CD4-positive, alpha-beta T cell (primary cell): ENCODE measurements at regions not wholly inside any gene's neighbourhood (a gene's known extent, or its start where the extent isn't known, plus 50 kb on each side); places are given as distances from the start of the nearest gene placed in this dataset.

ENCODE experiments used
- ATAC-seq: fragments of 200-7000 bp; cut with Tn5 transposase; one replicate; pipeline ENCODE4 v1.10.0; 2022; ENCODE audit warnings: mild to moderate bottlenecking; ENCODE audit not compliant: poor library complexity
- CTCF ChIA-PET: fragments of 350-600 bp; sonication (Branson Sonifier 250); formaldehyde crosslinking; loops from one replicate; lab custom pipeline; 2021; ENCODE audit warnings: antibody characterized with exemption, inconsistent platforms; lab: Charles Lee
- POLR2A ChIA-PET: fragments of 350-600 bp; sonication (Branson Sonifier 250); formaldehyde crosslinking; loops from one replicate; lab custom pipeline; 2021; ENCODE audit warnings: antibody characterized with exemption, inconsistent platforms; lab: Charles Lee
- DNase-seq, 14 experiments: peaks; one replicate each; pipeline ENCODE4 v3.0.0-alpha.2; 2013 to 2020; ENCODE audit warnings: mixed read lengths in 2 of 14
- H3K27ac ChIP-seq, 2 donors: one replicate each; pipeline versions ENCODE4 v1.5.1 to v1.7.0; 2013; ENCODE audit warnings: low read length in 2 of 2, low read depth in 1 of 2, mild to moderate bottlenecking in 1 of 2
- H3K27me3 ChIP-seq, 2 experiments: 1 replicate in 1 of 2; 2 replicates in 1 of 2; pipeline versions ENCODE4 v1.6.1 to v1.7.0; 2013; ENCODE audit warnings: low read length in 2 of 2, control low read depth in 1 of 2, mild to moderate bottlenecking in 1 of 2, moderate library complexity in 1 of 2; ENCODE audit not compliant: insufficient read depth in 2 of 2, control insufficient read depth in 1 of 2
- H3K36me3 ChIP-seq: one replicate; pipeline ENCODE4 v1.6.1; 2013; ENCODE audit warnings: low read length, control low read depth; ENCODE audit not compliant: insufficient read depth
- H3K4me1 ChIP-seq: one replicate; pipeline ENCODE4 v1.6.1; 2013; ENCODE audit warnings: low read length, control low read depth; ENCODE audit not compliant: insufficient read depth
- H3K4me3 ChIP-seq: one replicate; pipeline ENCODE4 v1.5.1; 2013; ENCODE audit warnings: mild to moderate bottlenecking, low read length, moderate library complexity
- H3K9me3 ChIP-seq, 2 experiments: 1 replicate in 1 of 2; 2 replicates in 1 of 2; pipeline versions ENCODE4 v1.6.1 to v1.7.0; 2013; ENCODE audit warnings: low read length in 2 of 2, mild to moderate bottlenecking in 2 of 2, control low read depth in 1 of 2, moderate library complexity in 1 of 2; ENCODE audit not compliant: control insufficient read depth in 1 of 2, insufficient read depth in 1 of 2
- H3K27ac Mint-ChIP-seq: one replicate; pipeline ENCODE4 v1.8.0; 2020; ENCODE audit warnings: mixed read lengths
- H3K27me3 Mint-ChIP-seq: one replicate; pipeline ENCODE4 v1.8.0; 2021; ENCODE audit warnings: mixed read lengths
- H3K36me3 Mint-ChIP-seq: one replicate; pipeline ENCODE4 v1.8.0; 2021; ENCODE audit warnings: low read depth, mixed read lengths
- H3K4me1 Mint-ChIP-seq: one replicate; pipeline ENCODE4 v1.8.0; 2021; ENCODE audit warnings: low read depth, mixed read lengths
- H3K4me3 Mint-ChIP-seq: one replicate; pipeline ENCODE4 v1.8.0; 2020; ENCODE audit warnings: mild to moderate bottlenecking, mixed read lengths
- H3K9me3 Mint-ChIP-seq: one replicate; pipeline ENCODE4 v1.8.0; 2020; ENCODE audit warnings: mixed read lengths
- intact Hi-C, 2 experiments: fragments of 100-400 bp; cut with DNase I in 1 of 2; cut with micrococcal nuclease in 1 of 2; formaldehyde crosslinking; loops; one replicate each; pipeline versions ENCODE4 v1.15.1 to v1.9.0; 2023 to 2025; cut with DNase I, micrococcal nuclease
- TF ChIP-seq, protein P1 (sequence below): fragments of 200-600 bp; IDR thresholded peaks from one replicate; pipeline ENCODE4 v1.8.0; 2022; ENCODE audit warnings: antibody characterized with exemption, mild to moderate bottlenecking

DNA sequence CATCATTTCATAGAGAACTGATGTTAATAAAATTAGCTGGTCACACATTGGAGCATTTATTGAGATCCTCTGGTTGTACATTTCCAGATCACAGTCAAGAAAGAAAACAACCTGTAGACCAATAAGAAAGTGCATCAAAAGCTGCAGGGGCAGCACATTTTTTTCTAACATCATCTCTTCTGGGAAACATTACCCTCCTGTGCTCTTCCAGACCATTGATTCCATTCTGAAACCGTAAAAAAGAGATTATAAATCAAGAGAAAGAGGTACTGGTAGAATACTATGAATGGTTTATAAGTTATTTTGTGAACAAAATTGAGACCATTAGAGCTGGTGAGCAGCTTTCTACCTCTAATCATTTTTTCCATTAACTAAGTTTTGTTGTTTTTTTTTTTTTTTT lies 1548.2 kb upstream of the CELF4 start:
- Histone ChIP-seq H3K36me3 (no peaks in the 10 kb centered on the region), H3K27ac (no peak overlapping the region), H3K4me1 (no peaks in the 10 kb centered on the region), H3K9me3 (no peaks in the 10 kb centered on the region), H3K4me3 (no peak overlapping the region), H3K27me3 (no peaks in the 10 kb centered on the region)
- no peak for DNase-seq
- Mint-ChIP-seq H3K4me3 (no peak overlapping the region), H3K9me3 (no peaks in the 10 kb centered on the region), H3K4me1 (no peaks in the 10 kb centered on the region), H3K27me3 (no peaks in the 10 kb centered on the region), H3K36me3 (no peaks in the 10 kb centered on the region), H3K27ac (no peak overlapping the region)
- POLR2A ChIA-PET = no interaction called here
- intact Hi-C loops = no loop called here
- CTCF ChIA-PET = no interaction called here
- ATAC-seq = no peak
- TF ChIP-seq, protein P1, sequence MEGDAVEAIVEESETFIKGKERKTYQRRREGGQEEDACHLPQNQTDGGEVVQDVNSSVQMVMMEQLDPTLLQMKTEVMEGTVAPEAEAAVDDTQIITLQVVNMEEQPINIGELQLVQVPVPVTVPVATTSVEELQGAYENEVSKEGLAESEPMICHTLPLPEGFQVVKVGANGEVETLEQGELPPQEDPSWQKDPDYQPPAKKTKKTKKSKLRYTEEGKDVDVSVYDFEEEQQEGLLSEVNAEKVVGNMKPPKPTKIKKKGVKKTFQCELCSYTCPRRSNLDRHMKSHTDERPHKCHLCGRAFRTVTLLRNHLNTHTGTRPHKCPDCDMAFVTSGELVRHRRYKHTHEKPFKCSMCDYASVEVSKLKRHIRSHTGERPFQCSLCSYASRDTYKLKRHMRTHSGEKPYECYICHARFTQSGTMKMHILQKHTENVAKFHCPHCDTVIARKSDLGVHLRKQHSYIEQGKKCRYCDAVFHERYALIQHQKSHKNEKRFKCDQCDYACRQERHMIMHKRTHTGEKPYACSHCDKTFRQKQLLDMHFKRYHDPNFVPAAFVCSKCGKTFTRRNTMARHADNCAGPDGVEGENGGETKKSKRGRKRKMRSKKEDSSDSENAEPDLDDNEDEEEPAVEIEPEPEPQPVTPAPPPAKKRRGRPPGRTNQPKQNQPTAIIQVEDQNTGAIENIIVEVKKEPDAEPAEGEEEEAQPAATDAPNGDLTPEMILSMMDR = no peak

DNA sequence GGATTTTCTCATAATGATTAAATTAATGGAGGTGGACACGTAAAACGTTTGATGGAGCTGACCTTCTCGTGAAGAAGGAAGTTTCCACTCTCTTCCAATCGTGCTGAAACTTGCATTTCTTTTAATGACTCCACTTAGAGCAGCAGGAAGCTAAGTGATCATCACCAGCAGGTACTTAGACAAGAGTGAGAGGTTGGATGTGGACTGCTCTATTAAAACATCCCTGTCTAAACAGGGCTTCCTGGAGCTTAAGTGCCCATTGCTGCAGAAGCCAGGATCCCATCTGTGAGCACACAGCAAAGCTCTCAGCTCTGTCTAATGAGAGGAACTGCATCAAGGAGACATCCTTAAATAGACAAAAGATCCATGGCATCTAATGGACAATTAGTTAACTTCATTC lies 1539.5 kb upstream of the CELF4 start:
- DNase-seq = no peak
- ChIA-PET POLR2A (no interaction called here), CTCF (no interaction called here)
- Mint-ChIP-seq H3K4me3 (no peak overlapping the region), H3K27ac (no peak overlapping the region), H3K36me3 (no peaks in the 10 kb centered on the region), H3K4me1 (no peaks in the 10 kb centered on the region), H3K9me3 (no peaks in the 10 kb centered on the region), H3K27me3 (no peaks in the 10 kb centered on the region)
- TF ChIP-seq, protein P1 = no peak
- H3K27me3 ChIP-seq = no peaks in the 10 kb centered on the region
- H3K36me3 ChIP-seq = no peaks in the 10 kb centered on the region
- no peak overlapping the region for H3K4me3 ChIP-seq
- no peaks in the 10 kb centered on the region for H3K4me1 ChIP-seq
- no peak overlapping the region for H3K27ac ChIP-seq
- no peak for ATAC-seq
- intact Hi-C loops = no loop called here
- no peaks in the 10 kb centered on the region for H3K9me3 ChIP-seq

DNA sequence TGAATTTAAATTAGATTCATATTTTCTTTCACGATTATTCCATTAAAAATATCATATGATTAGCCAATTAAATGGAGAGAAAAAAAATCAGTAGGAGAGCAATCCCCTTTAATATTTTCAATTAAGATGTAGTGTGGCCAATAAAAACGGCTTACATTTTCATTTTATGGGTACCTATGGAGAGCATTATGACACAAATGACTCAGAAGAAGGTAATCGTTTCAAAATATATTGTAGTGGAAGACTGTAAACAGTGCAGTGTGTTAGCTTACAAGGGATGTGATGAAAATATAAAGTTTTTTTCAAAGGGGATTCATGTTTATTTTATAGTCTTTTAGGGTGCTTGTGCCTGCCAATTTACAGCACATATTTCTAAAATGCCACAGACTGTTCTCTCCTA lies 1507.4 kb upstream of the CELF4 start:
- no peaks in the 10 kb centered on the region for H3K27me3 ChIP-seq
- TF ChIP-seq, protein P1 = no peak
- CTCF ChIA-PET = no interaction called here
- ATAC-seq (no peak), DNase-seq (no peak)
- no peak overlapping the region for H3K27ac Mint-ChIP-seq
- no peaks in the 10 kb centered on the region for H3K36me3 ChIP-seq
- H3K4me3 ChIP-seq = no peak overlapping the region
- H3K4me1 Mint-ChIP-seq = no peaks in the 10 kb centered on the region
- H3K27me3 Mint-ChIP-seq = no peaks in the 10 kb centered on the region
- H3K4me3 Mint-ChIP-seq = no peak overlapping the region
- H3K27ac ChIP-seq = no peak overlapping the region
- no peaks in the 10 kb centered on the region for H3K9me3 ChIP-seq
- peaks cover 4% of the 10 kb centered on the region for H3K9me3 Mint-ChIP-seq
- no peaks in the 10 kb centered on the region for H3K36me3 Mint-ChIP-seq
- POLR2A ChIA-PET = no interaction called here
- intact Hi-C loops = no loop called here
- no peaks in the 10 kb centered on the region for H3K4me1 ChIP-seq
